ENCODE measurements at regions not wholly inside any gene's neighbourhood (a gene's known extent, or its start where the extent isn't known, plus 50 kb on each side); places are given as distances from the start of the nearest gene placed in this dataset.

DNA sequence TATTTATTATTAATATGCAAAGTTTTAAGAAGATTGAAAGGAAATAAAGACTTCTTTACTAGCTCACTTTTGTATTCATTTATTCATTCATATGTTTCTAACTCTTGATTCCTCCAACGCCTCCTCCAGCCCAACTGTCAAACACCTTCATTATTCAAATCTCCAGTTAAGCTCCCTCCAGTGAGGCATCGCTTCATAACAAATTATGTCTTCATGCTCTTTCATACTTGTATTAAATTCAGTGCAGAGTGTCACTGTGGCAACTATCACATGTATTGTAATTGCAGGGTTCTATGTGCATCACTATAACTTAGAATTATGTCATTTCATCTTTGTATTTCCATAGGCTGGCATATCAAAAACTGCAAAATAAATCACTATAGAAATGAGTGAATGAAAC lies 1394.2 kb upstream of the PCDH7 start:
- no peak overlapping the region for H3K27ac ChIP-seq (ENCODE audit: control insufficient read depth, insufficient read depth)
- in situ Hi-C loops (cut with MboI) (no loop called here), intact Hi-C loops (cut with micrococcal nuclease; ENCODE audit: unreplicated experiment) (no loop called here)
- no peaks in the 10 kb centered on the region for H4K20me1 ChIP-seq (ENCODE audit: control insufficient read depth, insufficient read depth)
- ATAC-seq, result no peak
- no peaks in the 10 kb centered on the region for H3K4me1 ChIP-seq (ENCODE audit: control insufficient read depth, insufficient read depth, low read length)
- POLR2A ChIA-PET, result no interaction called here
- RAD21 ChIA-PET (ENCODE audit: unreplicated experiment), result no interaction called here
- no peak overlapping the region for H3K9ac ChIP-seq (ENCODE audit: control insufficient read depth, insufficient read depth, low read length)
- H3K9me3 ChIP-seq (replicated peaks; ENCODE audit: control insufficient read depth, insufficient read depth, low read length), result no peaks in the 10 kb centered on the region
- H3K4me3 ChIP-seq, result no peak overlapping the region
- no peaks in the 10 kb centered on the region for H3K36me3 ChIP-seq (ENCODE audit: control insufficient read depth in 2 of 2, insufficient read depth in 2 of 2, low read length in 1 of 2)
- WGBS (ENCODE audit: insufficient coverage, insufficient replicate concordance, low lambda C conversion rate, missing lambda C conversion rate), result 0% methylated on average over 2 of the region's 2 CpGs
- H3K4me2 ChIP-seq (ENCODE audit: control insufficient read depth, insufficient read depth), result no peak overlapping the region
- no TSS peak for BruUV-seq (replicated peaks)
- CTCF ChIA-PET, result no interaction called here
- TF ChIP-seq RELA (IDR thresholded peaks at IDR 0.05; ENCODE audit: borderline replicate concordance, partially characterized antibody) (no peak), NFYA (IDR thresholded peaks at IDR 0.05; ENCODE audit: borderline replicate concordance, low read depth, low read length) (no peak), CBX3 (IDR thresholded peaks at IDR 0.05; ENCODE audit: borderline replicate concordance, low read depth) (no peak), NR2C2 (IDR thresholded peaks at IDR 0.05; ENCODE audit: borderline replicate concordance, control insufficient read depth, insufficient read length, low read depth) (no peak), BCL11A (IDR thresholded peaks at IDR 0.05; ENCODE audit: low read depth, low read length) (no peak), JUNB (IDR thresholded peaks at IDR 0.05) (no peak), GATAD2B (conservative IDR thresholded peaks at IDR 0.05; ENCODE audit: low read depth) (no peak), ZNF207 (IDR thresholded peaks at IDR 0.05; ENCODE audit: borderline replicate concordance) (no peak), RB1 (IDR thresholded peaks at IDR 0.05; ENCODE audit: borderline replicate concordance) (no peak), NR2F1 (conservative IDR thresholded peaks at IDR 0.05) (no peak), RAD51 (IDR thresholded peaks at IDR 0.05) (no peak)
- TF ChIP-seq, protein P1, sequence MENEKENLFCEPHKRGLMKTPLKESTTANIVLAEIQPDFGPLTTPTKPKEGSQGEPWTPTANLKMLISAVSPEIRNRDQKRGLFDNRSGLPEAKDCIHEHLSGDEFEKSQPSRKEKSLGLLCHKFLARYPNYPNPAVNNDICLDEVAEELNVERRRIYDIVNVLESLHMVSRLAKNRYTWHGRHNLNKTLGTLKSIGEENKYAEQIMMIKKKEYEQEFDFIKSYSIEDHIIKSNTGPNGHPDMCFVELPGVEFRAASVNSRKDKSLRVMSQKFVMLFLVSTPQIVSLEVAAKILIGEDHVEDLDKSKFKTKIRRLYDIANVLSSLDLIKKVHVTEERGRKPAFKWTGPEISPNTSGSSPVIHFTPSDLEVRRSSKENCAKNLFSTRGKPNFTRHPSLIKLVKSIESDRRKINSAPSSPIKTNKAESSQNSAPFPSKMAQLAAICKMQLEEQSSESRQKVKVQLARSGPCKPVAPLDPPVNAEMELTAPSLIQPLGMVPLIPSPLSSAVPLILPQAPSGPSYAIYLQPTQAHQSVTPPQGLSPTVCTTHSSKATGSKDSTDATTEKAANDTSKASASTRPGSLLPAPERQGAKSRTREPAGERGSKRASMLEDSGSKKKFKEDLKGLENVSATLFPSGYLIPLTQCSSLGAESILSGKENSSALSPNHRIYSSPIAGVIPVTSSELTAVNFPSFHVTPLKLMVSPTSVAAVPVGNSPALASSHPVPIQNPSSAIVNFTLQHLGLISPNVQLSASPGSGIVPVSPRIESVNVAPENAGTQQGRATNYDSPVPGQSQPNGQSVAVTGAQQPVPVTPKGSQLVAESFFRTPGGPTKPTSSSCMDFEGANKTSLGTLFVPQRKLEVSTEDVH (IDR thresholded peaks at IDR 0.05; ENCODE audit: low read depth, partially characterized antibody), result no peak
- TF ChIP-seq, protein P2, sequence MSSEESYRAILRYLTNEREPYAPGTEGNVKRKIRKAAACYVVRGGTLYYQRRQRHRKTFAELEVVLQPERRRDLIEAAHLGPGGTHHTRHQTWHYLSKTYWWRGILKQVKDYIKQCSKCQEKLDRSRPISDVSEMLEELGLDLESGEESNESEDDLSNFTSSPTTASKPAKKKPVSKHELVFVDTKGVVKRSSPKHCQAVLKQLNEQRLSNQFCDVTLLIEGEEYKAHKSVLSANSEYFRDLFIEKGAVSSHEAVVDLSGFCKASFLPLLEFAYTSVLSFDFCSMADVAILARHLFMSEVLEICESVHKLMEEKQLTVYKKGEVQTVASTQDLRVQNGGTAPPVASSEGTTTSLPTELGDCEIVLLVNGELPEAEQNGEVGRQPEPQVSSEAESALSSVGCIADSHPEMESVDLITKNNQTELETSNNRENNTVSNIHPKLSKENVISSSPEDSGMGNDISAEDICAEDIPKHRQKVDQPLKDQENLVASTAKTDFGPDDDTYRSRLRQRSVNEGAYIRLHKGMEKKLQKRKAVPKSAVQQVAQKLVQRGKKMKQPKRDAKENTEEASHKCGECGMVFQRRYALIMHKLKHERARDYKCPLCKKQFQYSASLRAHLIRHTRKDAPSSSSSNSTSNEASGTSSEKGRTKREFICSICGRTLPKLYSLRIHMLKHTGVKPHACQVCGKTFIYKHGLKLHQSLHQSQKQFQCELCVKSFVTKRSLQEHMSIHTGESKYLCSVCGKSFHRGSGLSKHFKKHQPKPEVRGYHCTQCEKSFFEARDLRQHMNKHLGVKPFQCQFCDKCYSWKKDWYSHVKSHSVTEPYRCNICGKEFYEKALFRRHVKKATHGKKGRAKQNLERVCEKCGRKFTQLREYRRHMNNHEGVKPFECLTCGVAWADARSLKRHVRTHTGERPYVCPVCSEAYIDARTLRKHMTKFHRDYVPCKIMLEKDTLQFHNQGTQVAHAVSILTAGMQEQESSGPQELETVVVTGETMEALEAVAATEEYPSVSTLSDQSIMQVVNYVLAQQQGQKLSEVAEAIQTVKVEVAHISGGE (CRISPR knock-in tag; IDR thresholded peaks at IDR 0.05), result no peak
- TF ChIP-seq, protein P3, sequence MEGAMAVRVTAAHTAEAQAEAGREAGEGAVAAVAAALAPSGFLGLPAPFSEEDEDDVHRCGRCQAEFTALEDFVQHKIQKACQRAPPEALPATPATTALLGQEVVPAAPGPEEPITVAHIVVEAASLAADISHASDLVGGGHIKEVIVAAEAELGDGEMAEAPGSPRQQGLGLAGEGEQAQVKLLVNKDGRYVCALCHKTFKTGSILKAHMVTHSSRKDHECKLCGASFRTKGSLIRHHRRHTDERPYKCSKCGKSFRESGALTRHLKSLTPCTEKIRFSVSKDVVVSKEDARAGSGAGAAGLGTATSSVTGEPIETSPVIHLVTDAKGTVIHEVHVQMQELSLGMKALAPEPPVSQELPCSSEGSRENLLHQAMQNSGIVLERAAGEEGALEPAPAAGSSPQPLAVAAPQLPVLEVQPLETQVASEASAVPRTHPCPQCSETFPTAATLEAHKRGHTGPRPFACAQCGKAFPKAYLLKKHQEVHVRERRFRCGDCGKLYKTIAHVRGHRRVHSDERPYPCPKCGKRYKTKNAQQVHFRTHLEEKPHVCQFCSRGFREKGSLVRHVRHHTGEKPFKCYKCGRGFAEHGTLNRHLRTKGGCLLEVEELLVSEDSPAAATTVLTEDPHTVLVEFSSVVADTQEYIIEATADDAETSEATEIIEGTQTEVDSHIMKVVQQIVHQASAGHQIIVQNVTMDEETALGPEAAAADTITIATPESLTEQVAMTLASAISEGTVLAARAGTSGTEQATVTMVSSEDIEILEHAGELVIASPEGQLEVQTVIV (IDR thresholded peaks at IDR 0.05; ENCODE audit: borderline replicate concordance, partially characterized antibody), result no peak
- TF ChIP-seq, protein P4, sequence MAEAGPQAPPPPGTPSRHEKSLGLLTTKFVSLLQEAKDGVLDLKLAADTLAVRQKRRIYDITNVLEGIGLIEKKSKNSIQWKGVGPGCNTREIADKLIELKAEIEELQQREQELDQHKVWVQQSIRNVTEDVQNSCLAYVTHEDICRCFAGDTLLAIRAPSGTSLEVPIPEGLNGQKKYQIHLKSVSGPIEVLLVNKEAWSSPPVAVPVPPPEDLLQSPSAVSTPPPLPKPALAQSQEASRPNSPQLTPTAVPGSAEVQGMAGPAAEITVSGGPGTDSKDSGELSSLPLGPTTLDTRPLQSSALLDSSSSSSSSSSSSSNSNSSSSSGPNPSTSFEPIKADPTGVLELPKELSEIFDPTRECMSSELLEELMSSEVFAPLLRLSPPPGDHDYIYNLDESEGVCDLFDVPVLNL (IDR thresholded peaks at IDR 0.05; ENCODE audit: low read depth, low read length), result no peak
- no peak for FAIRE-seq
- H3K79me2 ChIP-seq (ENCODE audit: control insufficient read depth, insufficient read depth, low read length), result no peaks in the 10 kb centered on the region
- no peak for DNase-seq (ENCODE audit: low read depth, low spot score)
- H2AFZ ChIP-seq (ENCODE audit: control insufficient read depth, low read depth, low read length), result no peak overlapping the region
- no peaks in the 10 kb centered on the region for H3K27me3 ChIP-seq (replicated peaks in 1 of 2; ENCODE audit: control insufficient read depth in 2 of 2, insufficient read depth in 2 of 2, low read length in 1 of 2)
- SMC1A ChIA-PET (ENCODE audit: uncharacterized antibody, unreplicated experiment), result no interaction called here

Data from GM12878 (cell line).